DND-41 (cell line): ENCODE measurements at regions not wholly inside any gene's neighbourhood (a gene's known extent, or its start where the extent isn't known, plus 50 kb on each side); places are given as distances from the start of the nearest gene placed in this dataset.

Source experiments
- ATAC-seq: fragments of 200-7000 bp; cut with Tn5 transposase; 3 replicates; pipeline ENCODE4 v1.9.1; 2021; ENCODE audit warnings: low read depth; ENCODE audit not compliant: insufficient read depth
- DNase-seq: peaks from one replicate; pipeline ENCODE4 v3.0.0-alpha.2; 2020
- H2AFZ ChIP-seq: 2 replicates; pipeline ENCODE4 v1.6.0; 2012; ENCODE audit warnings: low read depth, low read length
- H3K27ac ChIP-seq: 2 replicates; pipeline ENCODE4 v1.5.1; 2012; ENCODE audit warnings: low read length, inconsistent platforms
- H3K27me3 ChIP-seq: fragments of 200-600 bp; sonication (generic); 2 replicates; pipeline ENCODE4 v1.6.0; 2012; ENCODE audit warnings: low read length, mild to moderate bottlenecking, inconsistent platforms; ENCODE audit not compliant: insufficient read depth, poor library complexity
- H3K36me3 ChIP-seq: 2 replicates; pipeline ENCODE4 v1.5.1; 2012; ENCODE audit warnings: low read length, inconsistent platforms; ENCODE audit not compliant: insufficient read depth
- H3K4me1 ChIP-seq: 2 replicates; pipeline ENCODE4 v1.5.1; 2012; ENCODE audit warnings: mild to moderate bottlenecking, low read length; ENCODE audit not compliant: insufficient read depth
- H3K4me2 ChIP-seq: 2 replicates; pipeline ENCODE4 v1.6.0; 2012; ENCODE audit warnings: mild to moderate bottlenecking, moderate library complexity, low read length, inconsistent platforms; ENCODE audit not compliant: insufficient read depth
- H3K4me3 ChIP-seq, 2 experiments: fragments of 200-600 bp in 1 of 2; shearing (Covaris generic) in 1 of 2; 2 replicates each; pipeline ENCODE4 v1.5.1; 2012 to 2016; ENCODE audit warnings: inconsistent platforms in 2 of 2, low read length in 2 of 2, mild to moderate bottlenecking in 2 of 2, low read depth in 1 of 2, moderate library complexity in 1 of 2
- H3K79me2 ChIP-seq: 2 replicates; pipeline ENCODE4 v1.6.0; 2012; ENCODE audit warnings: low read length, inconsistent platforms; ENCODE audit not compliant: insufficient read depth
- H3K9ac ChIP-seq: 2 replicates; pipeline ENCODE4 v1.6.0; 2012; ENCODE audit warnings: low read depth, mild to moderate bottlenecking, inconsistent platforms, low read length, moderate library complexity
- H3K9me3 ChIP-seq: 2 replicates; pipeline ENCODE4 v1.5.1; 2012; ENCODE audit warnings: low read length, moderate library complexity, mild to moderate bottlenecking, inconsistent platforms; ENCODE audit not compliant: insufficient read depth, severe bottlenecking
- H4K20me1 ChIP-seq: 2 replicates; pipeline ENCODE4 v1.6.0; 2012; ENCODE audit warnings: low read length; ENCODE audit not compliant: insufficient read depth
- EZH2 ChIP-seq: IDR thresholded peaks from 3 replicates; pipeline ENCODE4 v1.6.1; 2012; ENCODE audit warnings: borderline replicate concordance, low read depth, mild to moderate bottlenecking, moderate library complexity, low read length, inconsistent platforms; ENCODE audit not compliant: severe bottlenecking
- TF ChIP-seq, protein P1 (sequence below): IDR thresholded peaks from 2 replicates; pipeline ENCODE4 v1.5.1; 2012; ENCODE audit warnings: borderline replicate concordance, low read length, moderate library complexity, mild to moderate bottlenecking; ENCODE audit not compliant: poor library complexity, severe bottlenecking; ENCODE audit errors: extremely low read depth

DNA sequence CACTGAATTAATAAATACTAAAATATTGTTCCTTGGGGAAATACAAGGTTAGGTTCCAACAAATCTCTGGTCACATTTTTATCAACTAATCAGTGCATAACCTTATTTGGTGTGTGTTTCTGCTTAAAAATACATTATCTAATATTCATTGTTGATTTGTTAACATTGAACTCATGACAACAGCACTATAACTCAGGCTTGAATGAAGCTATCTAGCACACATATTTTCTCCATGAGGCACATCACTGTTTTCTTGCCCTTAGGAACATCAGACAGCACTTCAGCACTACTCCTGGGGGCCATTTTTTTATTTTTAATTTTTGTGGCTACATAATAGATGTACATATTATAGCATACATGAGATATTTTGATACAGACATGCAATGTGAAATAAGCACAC is 277.2 kb upstream of the NT5E start:
- Histone ChIP-seq H3K79me2 (no peaks in the 10 kb centered on the region), H4K20me1 (no peaks in the 10 kb centered on the region), H3K27me3 (no peaks in the 10 kb centered on the region), H3K9ac (no peak overlapping the region), H3K4me1 (no peaks in the 10 kb centered on the region), H3K27ac (no peak overlapping the region), H3K36me3 (no peaks in the 10 kb centered on the region), H3K4me2 (no peak overlapping the region), H2AFZ (no peak overlapping the region), H3K4me3 (no peak overlapping the region), H3K9me3 (no peaks in the 10 kb centered on the region)
- ATAC-seq (no peak), DNase-seq (no peak)
- TF ChIP-seq, protein P1, sequence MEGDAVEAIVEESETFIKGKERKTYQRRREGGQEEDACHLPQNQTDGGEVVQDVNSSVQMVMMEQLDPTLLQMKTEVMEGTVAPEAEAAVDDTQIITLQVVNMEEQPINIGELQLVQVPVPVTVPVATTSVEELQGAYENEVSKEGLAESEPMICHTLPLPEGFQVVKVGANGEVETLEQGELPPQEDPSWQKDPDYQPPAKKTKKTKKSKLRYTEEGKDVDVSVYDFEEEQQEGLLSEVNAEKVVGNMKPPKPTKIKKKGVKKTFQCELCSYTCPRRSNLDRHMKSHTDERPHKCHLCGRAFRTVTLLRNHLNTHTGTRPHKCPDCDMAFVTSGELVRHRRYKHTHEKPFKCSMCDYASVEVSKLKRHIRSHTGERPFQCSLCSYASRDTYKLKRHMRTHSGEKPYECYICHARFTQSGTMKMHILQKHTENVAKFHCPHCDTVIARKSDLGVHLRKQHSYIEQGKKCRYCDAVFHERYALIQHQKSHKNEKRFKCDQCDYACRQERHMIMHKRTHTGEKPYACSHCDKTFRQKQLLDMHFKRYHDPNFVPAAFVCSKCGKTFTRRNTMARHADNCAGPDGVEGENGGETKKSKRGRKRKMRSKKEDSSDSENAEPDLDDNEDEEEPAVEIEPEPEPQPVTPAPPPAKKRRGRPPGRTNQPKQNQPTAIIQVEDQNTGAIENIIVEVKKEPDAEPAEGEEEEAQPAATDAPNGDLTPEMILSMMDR, result no peak
- no peak for TF ChIP-seq EZH2

DNA sequence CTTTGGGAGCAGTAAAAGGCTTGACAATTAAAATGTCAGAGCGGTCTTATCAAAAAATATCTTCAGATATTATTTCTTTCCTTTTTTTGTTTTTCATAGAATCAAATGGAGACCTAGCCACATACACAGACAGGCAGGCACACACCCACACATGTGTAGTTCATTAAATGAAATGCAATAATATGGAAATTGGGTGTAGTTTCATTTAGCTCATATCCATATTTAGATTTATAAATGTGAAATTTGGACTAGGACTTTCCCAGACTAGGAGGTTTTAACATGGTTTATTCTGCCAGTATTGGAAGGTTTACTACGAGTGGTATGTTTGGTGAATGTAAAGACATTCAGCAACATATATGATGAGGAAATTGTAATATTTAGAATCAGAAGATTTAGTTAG is 277.7 kb upstream of the NT5E start:
- no peak overlapping the region for H3K27ac ChIP-seq
- H3K4me2 ChIP-seq, result no peak overlapping the region
- ATAC-seq, result no peak

DNA sequence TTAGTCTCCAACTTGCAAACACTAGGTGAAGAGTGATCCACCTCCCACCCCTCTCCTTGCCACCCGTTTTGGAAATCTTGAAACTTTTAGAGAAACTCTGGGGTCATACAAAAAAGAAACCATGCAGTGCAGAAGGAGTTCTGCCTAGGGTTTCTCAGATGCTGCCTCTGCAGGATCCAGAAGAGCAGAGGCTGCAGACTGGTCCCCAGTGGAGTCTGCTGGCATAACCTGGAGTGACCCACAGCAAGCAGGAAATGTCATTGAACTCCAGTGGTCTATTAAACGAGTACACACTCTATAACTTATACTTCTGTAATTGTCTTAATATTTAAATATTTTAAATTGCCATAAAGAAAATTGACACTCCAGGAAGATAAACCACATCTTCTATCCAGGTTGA is 280.7 kb upstream of the NT5E start:
- no peak for ATAC-seq

More for the DNA sequence above, 277.7 kb upstream of the NT5E start:
- TF ChIP-seq, protein P1, result no peak
- TF ChIP-seq EZH2, result no peak
- Histone ChIP-seq H3K9ac (no peak overlapping the region), H3K36me3 (no peaks in the 10 kb centered on the region), H4K20me1 (no peaks in the 10 kb centered on the region), H3K27me3 (no peaks in the 10 kb centered on the region), H3K4me3 (no peak overlapping the region), H3K9me3 (no peaks in the 10 kb centered on the region), H2AFZ (no peak overlapping the region), H3K79me2 (no peaks in the 10 kb centered on the region), H3K4me1 (no peaks in the 10 kb centered on the region)
- DNase-seq, result no peak

More for the DNA sequence above, 280.7 kb upstream of the NT5E start:
- no peak overlapping the region for H3K9ac ChIP-seq
- no peaks in the 10 kb centered on the region for H3K79me2 ChIP-seq
- TF ChIP-seq EZH2, result no peak
- TF ChIP-seq, protein P1, result no peak
- no peaks in the 10 kb centered on the region for H3K9me3 ChIP-seq
- H3K27ac ChIP-seq, result no peak overlapping the region
- DNase-seq, result no peak
- H3K36me3 ChIP-seq, result no peaks in the 10 kb centered on the region
- H3K4me1 ChIP-seq, result no peaks in the 10 kb centered on the region
- H4K20me1 ChIP-seq, result no peaks in the 10 kb centered on the region
- H3K27me3 ChIP-seq, result no peaks in the 10 kb centered on the region
- H3K4me3 ChIP-seq, result no peak overlapping the region
- no peak overlapping the region for H2AFZ ChIP-seq
- no peak overlapping the region for H3K4me2 ChIP-seq
